Kidney epithelial cell (primary cell): ENCODE measurements at regions not wholly inside any gene's neighbourhood (a gene's known extent, or its start where the extent isn't known, plus 50 kb on each side); places are given as distances from the start of the nearest gene placed in this dataset.

Experiments used
- DNase-seq: peaks from one replicate; pipeline ENCODE4 v3.0.0-alpha.2; 2010; ENCODE audit warnings: low read depth
- H3K27me3 ChIP-seq: 2 replicates; pipeline ENCODE4 v1.6.0; 2011; ENCODE audit warnings: low read length; ENCODE audit not compliant: control insufficient read depth, insufficient read depth
- H3K36me3 ChIP-seq: 2 replicates; pipeline ENCODE4 v1.5.1; 2011; ENCODE audit warnings: low read length; ENCODE audit not compliant: control insufficient read depth, insufficient read depth
- H3K4me3 ChIP-seq: 2 replicates; pipeline ENCODE4 v1.5.1; 2011; ENCODE audit warnings: low read depth, mild to moderate bottlenecking, control low read depth, low read length
- TF ChIP-seq, protein P1 (sequence below): IDR thresholded peaks from 2 replicates; pipeline ENCODE4 v1.5.1; 2011; ENCODE audit warnings: mild to moderate bottlenecking, moderate library complexity, low read length, control low read depth, inconsistent platforms; ENCODE audit not compliant: insufficient read depth, poor library complexity, severe bottlenecking

DNA sequence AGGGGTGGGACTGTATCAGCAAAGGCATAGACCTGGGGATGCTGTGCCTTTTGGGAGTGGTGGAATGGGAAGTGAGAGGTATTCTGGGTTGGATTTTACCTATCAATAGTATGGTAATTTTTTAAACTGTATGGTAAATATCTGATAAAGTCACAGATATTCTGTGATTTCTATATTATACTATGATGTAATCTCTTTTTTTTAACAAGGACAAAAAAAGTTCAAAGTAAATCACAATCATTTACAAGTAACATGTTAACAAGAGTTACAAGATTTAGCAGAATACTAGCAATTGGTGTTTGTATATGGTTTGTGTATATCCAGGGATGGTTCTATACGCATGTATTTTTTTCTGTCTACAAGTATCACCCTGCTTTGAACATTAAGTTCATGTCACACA lies 56.0 kb downstream of the BMAL2 start:
- no peak for DNase-seq
- Histone ChIP-seq H3K27me3 (no peaks in the 10 kb centered on the region), H3K36me3 (peaks cover 1% of the 10 kb centered on the region), H3K4me3 (no peak overlapping the region)
- TF ChIP-seq, protein P1, sequence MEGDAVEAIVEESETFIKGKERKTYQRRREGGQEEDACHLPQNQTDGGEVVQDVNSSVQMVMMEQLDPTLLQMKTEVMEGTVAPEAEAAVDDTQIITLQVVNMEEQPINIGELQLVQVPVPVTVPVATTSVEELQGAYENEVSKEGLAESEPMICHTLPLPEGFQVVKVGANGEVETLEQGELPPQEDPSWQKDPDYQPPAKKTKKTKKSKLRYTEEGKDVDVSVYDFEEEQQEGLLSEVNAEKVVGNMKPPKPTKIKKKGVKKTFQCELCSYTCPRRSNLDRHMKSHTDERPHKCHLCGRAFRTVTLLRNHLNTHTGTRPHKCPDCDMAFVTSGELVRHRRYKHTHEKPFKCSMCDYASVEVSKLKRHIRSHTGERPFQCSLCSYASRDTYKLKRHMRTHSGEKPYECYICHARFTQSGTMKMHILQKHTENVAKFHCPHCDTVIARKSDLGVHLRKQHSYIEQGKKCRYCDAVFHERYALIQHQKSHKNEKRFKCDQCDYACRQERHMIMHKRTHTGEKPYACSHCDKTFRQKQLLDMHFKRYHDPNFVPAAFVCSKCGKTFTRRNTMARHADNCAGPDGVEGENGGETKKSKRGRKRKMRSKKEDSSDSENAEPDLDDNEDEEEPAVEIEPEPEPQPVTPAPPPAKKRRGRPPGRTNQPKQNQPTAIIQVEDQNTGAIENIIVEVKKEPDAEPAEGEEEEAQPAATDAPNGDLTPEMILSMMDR, result no peak

DNA sequence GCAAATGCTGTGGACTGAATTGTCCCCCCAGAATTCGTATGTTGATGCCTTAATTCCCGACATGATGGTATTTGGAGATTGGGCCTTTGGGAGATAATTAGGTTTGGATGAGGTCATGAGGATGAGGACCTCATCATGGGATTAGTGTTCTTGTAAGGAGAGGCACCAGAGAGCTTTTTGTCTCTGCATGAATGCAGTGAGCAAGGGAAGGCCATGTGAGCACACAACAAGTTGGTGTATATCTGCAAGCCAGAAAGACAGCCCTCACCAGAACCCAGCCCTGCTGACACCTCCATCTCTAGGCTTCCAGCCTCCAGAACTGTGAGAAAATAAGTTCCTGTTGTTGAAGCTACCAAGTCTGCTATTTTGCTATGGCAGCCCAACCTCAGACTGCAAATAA lies 51.9 kb upstream of the SMCO2 start:
- DNase-seq, result no peak
- TF ChIP-seq, protein P1, result no peak
- no peaks in the 10 kb centered on the region for H3K36me3 ChIP-seq
- H3K27me3 ChIP-seq, result no peaks in the 10 kb centered on the region
- H3K4me3 ChIP-seq, result no peak overlapping the region

GRCh38 chr12:27396216-27396815 lies 50.2 kb upstream of the SMCO2 start:
- TF ChIP-seq, protein P1, result no peak
- no peaks in the 10 kb centered on the region for H3K36me3 ChIP-seq

More at GRCh38 chr12:27396216-27396815, 50.2 kb upstream of the SMCO2 start:
- no peak for DNase-seq
- Histone ChIP-seq H3K4me3 (no peak overlapping the region), H3K27me3 (no peaks in the 10 kb centered on the region)
